Activated naive CD4-positive, alpha-beta T cell treated with anti-CD3 and anti-CD28 coated beads, Interleukin-2, amount 50 U/mL, for 72 hours (primary cell): ENCODE measurements at regions not wholly inside any gene's neighbourhood (a gene's known extent, or its start where the extent isn't known, plus 50 kb on each side); places are given as distances from the start of the nearest gene placed in this dataset.

ENCODE experiments used
- ATAC-seq, 2 donors: fragments of 150-1000 bp; cut with Tn5 transposase; 2 replicates each; pipeline ENCODE4 v1.10.0; 2021; ENCODE audit warnings: mild to moderate bottlenecking in 2 of 2, moderate library complexity in 2 of 2
- DNase-seq, 2 donors: peaks; one replicate each; pipeline ENCODE4 v3.0.0; 2021 to 2022; ENCODE audit warnings: low spot score in 2 of 2
- H3K27ac Mint-ChIP-seq, 2 donors: one replicate each; pipeline ENCODE4 v1.8.0; 2022; ENCODE audit warnings: mild to moderate bottlenecking in 2 of 2, mixed read lengths in 2 of 2
- H3K36me3 Mint-ChIP-seq, 2 donors: one replicate each; pipeline ENCODE4 v1.8.0; 2022; ENCODE audit warnings: mixed read lengths in 2 of 2
- H3K9me3 Mint-ChIP-seq, 2 donors: one replicate each; pipeline ENCODE4 v1.8.0; 2022; ENCODE audit warnings: mixed read lengths in 2 of 2

GRCh38 chr4:19756661-19757060 is 495.0 kb upstream of the SLIT2 start:
- no peak for ATAC-seq
- no peaks in the 10 kb centered on the region for H3K36me3 Mint-ChIP-seq
- H3K27ac Mint-ChIP-seq: no peak overlapping the region
- peaks cover 11 to 13% of the 10 kb centered on the region in 2 donors for H3K9me3 Mint-ChIP-seq
- DNase-seq: no peak

GRCh38 chr4:19752599-19752998 is 499.1 kb upstream of the SLIT2 start:
- Mint-ChIP-seq H3K27ac (no peak overlapping the region), H3K36me3 (no peaks in the 10 kb centered on the region), H3K9me3 (peaks cover 15 to 17% of the 10 kb centered on the region in 2 donors)
- ATAC-seq (no peak), DNase-seq (no peak)

GRCh38 chr4:19748519-19749479 is 502.9 kb upstream of the SLIT2 start:
- H3K27ac Mint-ChIP-seq: no peak overlapping the region
- ATAC-seq: no peak
- no peaks in the 10 kb centered on the region for H3K36me3 Mint-ChIP-seq
- peaks cover 9 to 14% of the 10 kb centered on the region in 2 donors for H3K9me3 Mint-ChIP-seq
- no peak for DNase-seq

GRCh38 chr4:19746377-19746776 is 505.3 kb upstream of the SLIT2 start:
- DNase-seq: no peak

GRCh38 chr4:19743115-19743638 is 508.5 kb upstream of the SLIT2 start:
- no peak for DNase-seq
- Mint-ChIP-seq H3K27ac (no peak overlapping the region), H3K36me3 (peaks cover 0 to 6% of the 10 kb centered on the region in 2 donors), H3K9me3 (peaks cover 16 to 17% of the 10 kb centered on the region in 2 donors)
- no peak for ATAC-seq

More at GRCh38 chr4:19746377-19746776, 505.3 kb upstream of the SLIT2 start:
- Mint-ChIP-seq H3K36me3 (no peaks in the 10 kb centered on the region), H3K9me3 (peaks cover 12 to 14% of the 10 kb centered on the region in 2 donors), H3K27ac (no peak overlapping the region)
- no peak for ATAC-seq

- DNase-seq (no peak), ATAC-seq (no peak)
- H3K27ac Mint-ChIP-seq: no peak overlapping the region
- H3K36me3 Mint-ChIP-seq: peaks cover 0 to 6% of the 10 kb centered on the region in 2 donors
- H3K9me3 Mint-ChIP-seq: peaks cover 18 to 20% of the 10 kb centered on the region in 2 donors
Measured at GRCh38 chr4:19739101-19739651, 512.5 kb upstream of the SLIT2 start.

GRCh38 chr4:19736968-19737756 is 514.5 kb upstream of the SLIT2 start:
- no peak overlapping the region for H3K27ac Mint-ChIP-seq
- DNase-seq (no peak), ATAC-seq (no peak)
- peaks cover 0 to 6% of the 10 kb centered on the region in 2 donors for H3K36me3 Mint-ChIP-seq
- peaks cover 13 to 22% of the 10 kb centered on the region in 2 donors for H3K9me3 Mint-ChIP-seq

GRCh38 chr4:19735012-19735411 is 516.7 kb upstream of the SLIT2 start:
- DNase-seq (no peak), ATAC-seq (no peak)
- Mint-ChIP-seq H3K27ac (no peak overlapping the region), H3K9me3 (peaks cover 13 to 17% of the 10 kb centered on the region in 2 donors), H3K36me3 (peaks cover 0 to 3% of the 10 kb centered on the region in 2 donors)

GRCh38 chr4:19729886-19730651 is 521.6 kb upstream of the SLIT2 start:
- Mint-ChIP-seq H3K9me3 (peaks cover 15 to 23% of the 10 kb centered on the region in 2 donors), H3K27ac (no peak overlapping the region), H3K36me3 (no peaks in the 10 kb centered on the region)
- ATAC-seq: no peak
- DNase-seq: no peak

GRCh38 chr4:19728773-19729172 is 522.9 kb upstream of the SLIT2 start:
- no peak for ATAC-seq
- H3K36me3 Mint-ChIP-seq: no peaks in the 10 kb centered on the region
- no peak overlapping the region for H3K27ac Mint-ChIP-seq

GRCh38 chr4:19727141-19727540 is 524.6 kb upstream of the SLIT2 start:
- DNase-seq (no peak), ATAC-seq (no peak)
- H3K9me3 Mint-ChIP-seq: peaks cover 18 to 33% of the 10 kb centered on the region in 2 donors
- H3K27ac Mint-ChIP-seq: no peak overlapping the region
- no peaks in the 10 kb centered on the region for H3K36me3 Mint-ChIP-seq

More at GRCh38 chr4:19728773-19729172, 522.9 kb upstream of the SLIT2 start:
- peaks cover 10 to 21% of the 10 kb centered on the region in 2 donors for H3K9me3 Mint-ChIP-seq
- no peak for DNase-seq

- Mint-ChIP-seq H3K36me3 (peaks cover 0 to 4% of the 10 kb centered on the region in 2 donors), H3K9me3 (peaks cover 15 to 35% of the 10 kb centered on the region in 2 donors), H3K27ac (no peak overlapping the region)
- ATAC-seq: no peak
- DNase-seq: no peak
Measured at GRCh38 chr4:19725130-19725529, 526.6 kb upstream of the SLIT2 start.

GRCh38 chr4:19722404-19722803 is 529.3 kb upstream of the SLIT2 start:
- Mint-ChIP-seq H3K36me3 (peaks cover 0 to 4% of the 10 kb centered on the region in 2 donors), H3K9me3 (peaks cover 15 to 34% of the 10 kb centered on the region in 2 donors), H3K27ac (no peak overlapping the region)
- ATAC-seq: no peak
- no peak for DNase-seq

- DNase-seq (no peak), ATAC-seq (no peak)
- Mint-ChIP-seq H3K9me3 (peaks cover 15 to 34% of the 10 kb centered on the region in 2 donors), H3K36me3 (peaks cover 0 to 4% of the 10 kb centered on the region in 2 donors), H3K27ac (no peak overlapping the region)
Measured at GRCh38 chr4:19721587-19721986, 530.1 kb upstream of the SLIT2 start.

GRCh38 chr4:19720610-19721009 is 531.1 kb upstream of the SLIT2 start:
- H3K36me3 Mint-ChIP-seq: peaks cover 0 to 4% of the 10 kb centered on the region in 2 donors
- DNase-seq (no peak), ATAC-seq (no peak)
- peaks cover 15 to 26% of the 10 kb centered on the region in 2 donors for H3K9me3 Mint-ChIP-seq
- H3K27ac Mint-ChIP-seq: no peak overlapping the region

GRCh38 chr4:19720190-19720589 is 531.5 kb upstream of the SLIT2 start:
- H3K27ac Mint-ChIP-seq: no peak overlapping the region
- H3K36me3 Mint-ChIP-seq: peaks cover 0 to 4% of the 10 kb centered on the region in 2 donors
- DNase-seq (no peak), ATAC-seq (no peak)
- H3K9me3 Mint-ChIP-seq: peaks cover 15 to 26% of the 10 kb centered on the region in 2 donors
